ENCODE measurements at regions not wholly inside any gene's neighbourhood (a gene's known extent, or its start where the extent isn't known, plus 50 kb on each side); places are given as distances from the start of the nearest gene placed in this dataset.

GRCh38 chr9:80649001-80649420, 1040.3 kb downstream of the TLE1 start:
- Mint-ChIP-seq H3K36me3 (no peaks in the 10 kb centered on the region), H3K4me3 (no peak overlapping the region), H3K9me3 (peaks cover 0 to 19% (median 2%) of the 10 kb centered on the region in 7 donors), H3K4me1 (no peaks in the 10 kb centered on the region), H3K27ac (no peak overlapping the region), H3K27me3 (no peaks in the 10 kb centered on the region)
- Histone ChIP-seq H3K9me3 (ENCODE audit: control insufficient read depth in 2 of 2, low read length in 2 of 2) (no peaks in the 10 kb centered on the region), H3K36me3 (ENCODE audit: control insufficient read depth, insufficient read depth, low read length) (no peaks in the 10 kb centered on the region), H3K4me3 (ENCODE audit: low read depth, low read length) (no peak overlapping the region), H3K27me3 (ENCODE audit: control insufficient read depth, insufficient read depth, low read length) (no peaks in the 10 kb centered on the region), H3K27ac (ENCODE audit: insufficient read depth, low read length, poor library complexity, severe bottlenecking) (no peak overlapping the region), H3K4me1 (ENCODE audit: control insufficient read depth, insufficient read depth, low read length, poor library complexity, severe bottlenecking) (no peaks in the 10 kb centered on the region)
- ATAC-seq (ENCODE audit: low read depth in 2 of 2) (no peak), DNase-seq (no peak)

- no peak overlapping the region for H3K4me3 ChIP-seq (ENCODE audit: low read depth, low read length)
- no peaks in the 10 kb centered on the region for H3K27me3 ChIP-seq (ENCODE audit: control insufficient read depth, insufficient read depth, low read length)
- H3K4me1 ChIP-seq (ENCODE audit: control insufficient read depth, insufficient read depth, low read length, poor library complexity, severe bottlenecking), result no peaks in the 10 kb centered on the region
- ATAC-seq (ENCODE audit: low read depth in 2 of 2) (no peak), DNase-seq (no peak)
- H3K27ac ChIP-seq (ENCODE audit: insufficient read depth, low read length, poor library complexity, severe bottlenecking), result no peak overlapping the region
- no peaks in the 10 kb centered on the region for H3K36me3 ChIP-seq (ENCODE audit: control insufficient read depth, insufficient read depth, low read length)
- no peaks in the 10 kb centered on the region for H3K27me3 Mint-ChIP-seq
- H3K36me3 Mint-ChIP-seq, result no peaks in the 10 kb centered on the region
- no peak overlapping the region for H3K4me3 Mint-ChIP-seq
- peaks cover 0 to 19% (median 2%) of the 10 kb centered on the region in 7 donors for H3K9me3 Mint-ChIP-seq
- H3K4me1 Mint-ChIP-seq, result no peaks in the 10 kb centered on the region
- no peak overlapping the region for H3K27ac Mint-ChIP-seq
- H3K9me3 ChIP-seq (ENCODE audit: control insufficient read depth in 2 of 2, low read length in 2 of 2), result no peaks in the 10 kb centered on the region
Observed at GRCh38 chr9:80648336-80648735, 1041.0 kb downstream of the TLE1 start.

GRCh38 chr9:80646211-80646610, 1043.1 kb downstream of the TLE1 start:
- Mint-ChIP-seq H3K9me3 (peaks cover 0 to 9% (median 3%) of the 10 kb centered on the region in 7 donors), H3K36me3 (no peaks in the 10 kb centered on the region), H3K27ac (no peak overlapping the region), H3K27me3 (no peaks in the 10 kb centered on the region), H3K4me1 (no peaks in the 10 kb centered on the region), H3K4me3 (no peak overlapping the region)
- Histone ChIP-seq H3K36me3 (ENCODE audit: control insufficient read depth, insufficient read depth, low read length) (no peaks in the 10 kb centered on the region), H3K4me1 (ENCODE audit: control insufficient read depth, insufficient read depth, low read length, poor library complexity, severe bottlenecking) (no peaks in the 10 kb centered on the region), H3K4me3 (ENCODE audit: low read depth, low read length) (no peak overlapping the region), H3K9me3 (ENCODE audit: control insufficient read depth in 2 of 2, low read length in 2 of 2) (no peaks in the 10 kb centered on the region), H3K27ac (ENCODE audit: insufficient read depth, low read length, poor library complexity, severe bottlenecking) (no peak overlapping the region), H3K27me3 (ENCODE audit: control insufficient read depth, insufficient read depth, low read length) (no peaks in the 10 kb centered on the region)
- ATAC-seq (ENCODE audit: low read depth in 2 of 2) (no peak), DNase-seq (no peak)

GRCh38 chr9:80644044-80644443, 1045.3 kb downstream of the TLE1 start:
- Histone ChIP-seq H3K4me3 (ENCODE audit: low read depth, low read length) (no peak overlapping the region), H3K36me3 (ENCODE audit: control insufficient read depth, insufficient read depth, low read length) (no peaks in the 10 kb centered on the region), H3K27ac (ENCODE audit: insufficient read depth, low read length, poor library complexity, severe bottlenecking) (no peak overlapping the region), H3K27me3 (ENCODE audit: control insufficient read depth, insufficient read depth, low read length) (no peaks in the 10 kb centered on the region), H3K4me1 (ENCODE audit: control insufficient read depth, insufficient read depth, low read length, poor library complexity, severe bottlenecking) (no peaks in the 10 kb centered on the region), H3K9me3 (ENCODE audit: control insufficient read depth in 2 of 2, low read length in 2 of 2) (no peaks in the 10 kb centered on the region)
- DNase-seq (no peak), ATAC-seq (ENCODE audit: low read depth in 2 of 2) (no peak)
- Mint-ChIP-seq H3K36me3 (no peaks in the 10 kb centered on the region), H3K4me3 (no peak overlapping the region), H3K27ac (no peak overlapping the region), H3K27me3 (no peaks in the 10 kb centered on the region), H3K9me3 (peaks cover 0 to 6% (median 4%) of the 10 kb centered on the region in 7 donors), H3K4me1 (no peaks in the 10 kb centered on the region)

GRCh38 chr9:80635065-80635464, 1054.3 kb downstream of the TLE1 start:
- Histone ChIP-seq H3K36me3 (ENCODE audit: control insufficient read depth, insufficient read depth, low read length) (no peaks in the 10 kb centered on the region), H3K27ac (ENCODE audit: insufficient read depth, low read length, poor library complexity, severe bottlenecking) (no peak overlapping the region), H3K4me3 (ENCODE audit: low read depth, low read length) (no peak overlapping the region), H3K27me3 (ENCODE audit: control insufficient read depth, insufficient read depth, low read length) (no peaks in the 10 kb centered on the region), H3K9me3 (ENCODE audit: control insufficient read depth in 2 of 2, low read length in 2 of 2) (no peaks in the 10 kb centered on the region), H3K4me1 (ENCODE audit: control insufficient read depth, insufficient read depth, low read length, poor library complexity, severe bottlenecking) (no peaks in the 10 kb centered on the region)
- H3K27ac Mint-ChIP-seq, result no peak overlapping the region
- no peaks in the 10 kb centered on the region for H3K4me1 Mint-ChIP-seq
- H3K27me3 Mint-ChIP-seq, result no peaks in the 10 kb centered on the region
- H3K4me3 Mint-ChIP-seq, result no peak overlapping the region
- DNase-seq (no peak), ATAC-seq (ENCODE audit: low read depth in 2 of 2) (no peak)
- no peaks in the 10 kb centered on the region for H3K36me3 Mint-ChIP-seq
- peaks cover 0 to 47% (median 6%) of the 10 kb centered on the region in 7 donors for H3K9me3 Mint-ChIP-seq

GRCh38 chr9:80632041-80632440, 1057.3 kb downstream of the TLE1 start:
- Histone ChIP-seq H3K27me3 (ENCODE audit: control insufficient read depth, insufficient read depth, low read length) (no peaks in the 10 kb centered on the region), H3K9me3 (ENCODE audit: control insufficient read depth in 2 of 2, low read length in 2 of 2) (no peaks in the 10 kb centered on the region), H3K4me3 (ENCODE audit: low read depth, low read length) (no peak overlapping the region), H3K27ac (ENCODE audit: insufficient read depth, low read length, poor library complexity, severe bottlenecking) (no peak overlapping the region), H3K36me3 (ENCODE audit: control insufficient read depth, insufficient read depth, low read length) (no peaks in the 10 kb centered on the region), H3K4me1 (ENCODE audit: control insufficient read depth, insufficient read depth, low read length, poor library complexity, severe bottlenecking) (no peaks in the 10 kb centered on the region)
- H3K9me3 Mint-ChIP-seq, result peaks cover 3 to 44% (median 7%) of the 10 kb centered on the region in 7 donors
- H3K36me3 Mint-ChIP-seq, result no peaks in the 10 kb centered on the region
- H3K4me3 Mint-ChIP-seq, result no peak overlapping the region
- ATAC-seq (ENCODE audit: low read depth in 2 of 2) (no peak), DNase-seq (no peak)
- H3K4me1 Mint-ChIP-seq, result no peaks in the 10 kb centered on the region
- no peak overlapping the region for H3K27ac Mint-ChIP-seq
- no peaks in the 10 kb centered on the region for H3K27me3 Mint-ChIP-seq

- no peaks in the 10 kb centered on the region for H3K36me3 ChIP-seq (ENCODE audit: control insufficient read depth, insufficient read depth, low read length)
- DNase-seq (no peak), ATAC-seq (ENCODE audit: low read depth in 2 of 2) (no peak)
- H3K27ac ChIP-seq (ENCODE audit: insufficient read depth, low read length, poor library complexity, severe bottlenecking), result no peak overlapping the region
- no peak overlapping the region for H3K4me3 ChIP-seq (ENCODE audit: low read depth, low read length)
- peaks cover 0 to 23% (median 4%) of the 10 kb centered on the region in 7 donors for H3K9me3 Mint-ChIP-seq
- no peaks in the 10 kb centered on the region for H3K4me1 Mint-ChIP-seq
- H3K9me3 ChIP-seq (ENCODE audit: control insufficient read depth in 2 of 2, low read length in 2 of 2), result no peaks in the 10 kb centered on the region
- no peak overlapping the region for H3K27ac Mint-ChIP-seq
- no peaks in the 10 kb centered on the region for H3K27me3 Mint-ChIP-seq
- H3K4me1 ChIP-seq (ENCODE audit: control insufficient read depth, insufficient read depth, low read length, poor library complexity, severe bottlenecking), result no peaks in the 10 kb centered on the region
- H3K4me3 Mint-ChIP-seq, result no peak overlapping the region
- no peaks in the 10 kb centered on the region for H3K27me3 ChIP-seq (ENCODE audit: control insufficient read depth, insufficient read depth, low read length)
- no peaks in the 10 kb centered on the region for H3K36me3 Mint-ChIP-seq
Observed at GRCh38 chr9:80622508-80622907, 1050.7 kb downstream of the TLE4 start.

GRCh38 chr9:80619356-80619755, 1047.6 kb downstream of the TLE4 start:
- Histone ChIP-seq H3K27ac (ENCODE audit: insufficient read depth, low read length, poor library complexity, severe bottlenecking) (no peak overlapping the region), H3K4me1 (ENCODE audit: control insufficient read depth, insufficient read depth, low read length, poor library complexity, severe bottlenecking) (no peaks in the 10 kb centered on the region), H3K27me3 (ENCODE audit: control insufficient read depth, insufficient read depth, low read length) (no peaks in the 10 kb centered on the region), H3K36me3 (ENCODE audit: control insufficient read depth, insufficient read depth, low read length) (no peaks in the 10 kb centered on the region), H3K4me3 (ENCODE audit: low read depth, low read length) (no peak overlapping the region), H3K9me3 (ENCODE audit: control insufficient read depth in 2 of 2, low read length in 2 of 2) (peaks cover 0 to 3% of the 10 kb centered on the region in 2 experiments)
- Mint-ChIP-seq H3K36me3 (no peaks in the 10 kb centered on the region), H3K4me1 (no peaks in the 10 kb centered on the region), H3K27ac (no peak overlapping the region), H3K9me3 (peaks cover 0 to 26% (median 4%) of the 10 kb centered on the region in 7 donors), H3K27me3 (no peaks in the 10 kb centered on the region), H3K4me3 (no peak overlapping the region)
- DNase-seq (no peak), ATAC-seq (ENCODE audit: low read depth in 2 of 2) (no peak)

All from CD4-positive, CD25-positive, alpha-beta regulatory T cell (primary cell).